PC-9 (cell line): ENCODE measurements at regions not wholly inside any gene's neighbourhood (a gene's known extent, or its start where the extent isn't known, plus 50 kb on each side); places are given as distances from the start of the nearest gene placed in this dataset.

Experiments
- BruUV-seq: library from RNA; stranded (reverse); fragments of 400-500 nt; replicated peaks from 2 replicates; lab custom pipeline; 2021; lab: Mats Ljungman, UMichigan
- CTCF ChIA-PET: fragments of 300-600 bp; sonication (Branson Sonifier 250); formaldehyde crosslinking; loops from one replicate; lab custom pipeline; 2022; ENCODE audit warnings: antibody characterized with exemption; lab: Charles Lee
- POLR2A ChIA-PET: fragments of 300-600 bp; sonication (Branson Sonifier 250); formaldehyde crosslinking; loops from one replicate; lab custom pipeline; 2022; ENCODE audit warnings: antibody characterized with exemption; ENCODE audit not compliant: unreplicated experiment; lab: Charles Lee
- DNase-seq, 2 experiments: peaks; one replicate each; pipeline versions ENCODE4 v3.0.0 to v3.0.0-alpha.2; 2015 to 2022; ENCODE audit warnings: mixed read lengths in 1 of 2
- H2AFZ ChIP-seq: fragments of 200-600 bp; sonication (generic); 2 replicates; pipeline ENCODE4 v1.8.1; 2017; ENCODE audit warnings: antibody characterized with exemption
- H3F3A ChIP-seq: fragments of 200-600 bp; sonication (generic); 2 replicates; pipeline ENCODE4 v1.8.1; 2017; ENCODE audit warnings: antibody characterized with exemption, mild to moderate bottlenecking, low read depth; ENCODE audit not compliant: insufficient read depth
- H3K27ac ChIP-seq: fragments of 200-600 bp; sonication (generic); 2 replicates; pipeline ENCODE4 v1.6.1; 2016; ENCODE audit warnings: mixed run types
- H3K27me3 ChIP-seq: fragments of 200-600 bp; sonication (generic); 2 replicates; pipeline ENCODE4 v1.6.1; 2016; ENCODE audit warnings: low read depth, mixed run types; ENCODE audit not compliant: insufficient read depth
- H3K36me3 ChIP-seq: fragments of 200-600 bp; sonication (generic); 2 replicates; pipeline ENCODE4 v1.6.1; 2016; ENCODE audit warnings: low read depth, mixed run types
- H3K4me1 ChIP-seq: fragments of 200-600 bp; sonication (generic); replicated peaks from 2 replicates; pipeline ENCODE4 v1.6.1; 2016; ENCODE audit warnings: mixed run types; ENCODE audit not compliant: insufficient read depth
- H3K4me2 ChIP-seq: fragments of 200-600 bp; sonication (generic); 2 replicates; pipeline ENCODE4 v1.6.1; 2017; ENCODE audit warnings: mixed run types
- H3K4me3 ChIP-seq: fragments of 200-600 bp; sonication (generic); 2 replicates; pipeline ENCODE4 v1.6.1; 2016; ENCODE audit warnings: mixed run types
- H3K79me2 ChIP-seq: fragments of 200-600 bp; sonication (generic); 2 replicates; pipeline ENCODE4 v1.6.1; 2017; ENCODE audit warnings: low read depth, mixed run types
- H3K9me2 ChIP-seq: fragments of 200-600 bp; sonication (generic); 2 replicates; pipeline ENCODE4 v1.8.1; 2017; ENCODE audit warnings: mild to moderate bottlenecking; ENCODE audit not compliant: insufficient read depth
- H3K9me3 ChIP-seq: fragments of 200-600 bp; sonication (generic); 2 replicates; pipeline ENCODE4 v1.8.1; 2016; ENCODE audit warnings: low read depth; ENCODE audit not compliant: insufficient read depth
- H4K20me1 ChIP-seq: fragments of 200-600 bp; sonication (generic); 2 replicates; pipeline ENCODE4 v1.8.1; 2017; ENCODE audit not compliant: insufficient read depth
- CTCF ChIP-seq: fragments of 200-600 bp; sonication (generic); conservative IDR thresholded peaks from 2 replicates; pipeline ENCODE4 v1.6.1; 2017; ENCODE audit warnings: mixed run types, antibody characterized with exemption, mild to moderate bottlenecking, moderate library complexity
- EZH2 ChIP-seq: fragments of 200-600 bp; sonication (generic); IDR thresholded peaks from 2 replicates; pipeline ENCODE4 v1.8.0; 2017; ENCODE audit warnings: antibody characterized with exemption, low read depth
- intact Hi-C: fragments of 100-400 bp; cut with micrococcal nuclease; formaldehyde crosslinking; loops from one replicate; pipeline ENCODE4 v1.10.0; 2022; ENCODE audit not compliant: unreplicated experiment

DNA sequence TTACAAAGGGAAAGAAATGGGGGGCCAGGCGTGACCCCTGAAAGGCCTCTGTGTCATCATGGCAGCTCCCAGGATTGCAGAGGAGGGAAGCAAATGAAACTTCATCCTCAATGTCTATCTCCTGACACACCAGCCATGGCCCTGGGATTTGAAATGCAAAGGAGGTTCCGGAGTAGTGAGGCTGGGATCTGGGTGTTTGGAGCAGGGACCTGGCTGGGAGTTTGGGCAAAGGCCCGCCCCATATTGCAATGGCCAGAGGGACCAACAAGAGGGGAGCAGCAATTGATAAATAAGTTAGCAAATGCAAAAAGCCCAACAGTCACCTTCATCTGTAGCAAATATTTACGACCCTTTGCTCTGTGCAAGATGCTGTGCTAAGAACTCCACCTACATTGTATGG, 77.7 kb upstream of the CCND1 start:
- no peaks in the 10 kb centered on the region for H3F3A ChIP-seq
- no peak overlapping the region for H3K4me2 ChIP-seq
- no peak overlapping the region for H3K4me3 ChIP-seq
- no TSS peak for BruUV-seq
- ChIA-PET CTCF (no interaction called here), POLR2A (no interaction called here)
- no peaks in the 10 kb centered on the region for H3K27me3 ChIP-seq
- intact Hi-C loops: no loop called here
- H3K9me2 ChIP-seq: no peaks in the 10 kb centered on the region
- no peak overlapping the region for H3K27ac ChIP-seq
- TF ChIP-seq CTCF (no peak), EZH2 (no peak)
- no peaks in the 10 kb centered on the region for H3K79me2 ChIP-seq
- no peak overlapping the region for H2AFZ ChIP-seq
- DNase-seq: no peak
- H3K9me3 ChIP-seq: no peaks in the 10 kb centered on the region
- no peaks in the 10 kb centered on the region for H3K36me3 ChIP-seq
- H3K4me1 ChIP-seq: 0 out of 2 replicates have a peak, but pooled peaks cover 8% of the 10 kb centered on the region
- H4K20me1 ChIP-seq: no peaks in the 10 kb centered on the region

DNA sequence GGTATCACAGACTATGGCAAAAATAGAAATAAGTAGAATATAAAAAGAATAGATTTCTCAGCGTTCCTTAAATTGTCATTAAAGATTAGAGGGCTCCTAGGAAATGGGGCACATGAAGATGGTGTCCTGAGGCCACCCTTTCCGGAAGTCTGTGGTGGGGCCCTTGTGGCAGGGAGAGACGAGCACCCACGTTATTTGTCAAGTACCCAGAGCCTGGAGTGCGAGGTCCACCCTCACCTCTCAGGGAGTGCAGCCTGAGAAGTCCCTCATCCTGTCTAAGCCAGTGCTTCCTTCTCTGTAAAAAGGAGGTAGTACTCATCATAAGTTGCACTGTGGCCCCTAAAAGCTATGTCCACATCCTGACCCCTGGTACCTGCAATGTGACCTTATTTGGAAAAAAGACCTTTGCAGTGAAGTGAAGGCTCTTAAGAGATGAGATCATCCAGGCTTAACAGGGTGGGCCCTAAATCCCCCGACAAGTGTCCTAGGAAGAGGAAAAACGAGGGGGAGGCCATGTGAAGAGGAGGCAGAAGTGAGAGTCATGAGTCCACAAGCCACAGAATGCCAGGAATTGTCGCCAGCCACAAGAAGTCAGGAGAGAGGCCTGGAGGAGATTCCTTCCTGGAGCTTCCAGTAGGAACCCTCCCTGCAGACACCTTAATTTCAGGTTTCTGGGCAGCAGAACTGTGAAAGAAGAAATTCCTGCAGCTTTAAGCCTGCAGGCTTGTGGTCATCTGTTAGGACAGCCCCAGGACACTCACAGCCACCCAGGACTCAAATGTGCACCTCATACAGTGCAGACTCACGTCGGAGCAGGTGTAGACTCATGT, 76.8 kb upstream of the CCND1 start:
- intact Hi-C loops: no loop called here

GRCh38 chr11:69566001-69566400, 75.0 kb upstream of the CCND1 start:
- H3K36me3 ChIP-seq: no peaks in the 10 kb centered on the region
- H3K27ac ChIP-seq: no peak overlapping the region
- 0 out of 2 replicates have a peak, but pooled peaks cover 8% of the 10 kb centered on the region for H3K4me1 ChIP-seq
- no peak for DNase-seq
- ChIA-PET CTCF (no interaction called here), POLR2A (no interaction called here)
- H4K20me1 ChIP-seq: no peaks in the 10 kb centered on the region
- no peaks in the 10 kb centered on the region for H3F3A ChIP-seq
- H3K27me3 ChIP-seq: no peaks in the 10 kb centered on the region
- intact Hi-C loops: no loop called here
- H3K4me3 ChIP-seq: no peak overlapping the region
- H3K79me2 ChIP-seq: no peaks in the 10 kb centered on the region
- no peak overlapping the region for H3K4me2 ChIP-seq
- TF ChIP-seq EZH2 (no peak), CTCF (no peak)
- H3K9me3 ChIP-seq: no peaks in the 10 kb centered on the region
- BruUV-seq: no TSS peak
- H3K9me2 ChIP-seq: no peaks in the 10 kb centered on the region
- no peak overlapping the region for H2AFZ ChIP-seq

More for the DNA sequence above, 76.8 kb upstream of the CCND1 start:
- Histone ChIP-seq H3K9me3 (no peaks in the 10 kb centered on the region), H3K4me3 (no peak overlapping the region), H3K79me2 (no peaks in the 10 kb centered on the region), H3K4me2 (no peak overlapping the region), H2AFZ (no peak overlapping the region), H3K9me2 (no peaks in the 10 kb centered on the region), H3K27ac (no peak overlapping the region), H3K36me3 (no peaks in the 10 kb centered on the region), H4K20me1 (no peaks in the 10 kb centered on the region), H3F3A (no peaks in the 10 kb centered on the region), H3K27me3 (no peaks in the 10 kb centered on the region), H3K4me1 (0 out of 2 replicates have a peak, but pooled peaks cover 8% of the 10 kb centered on the region)
- TF ChIP-seq EZH2: no peak
- TF ChIP-seq CTCF: no peak
- no TSS peak for BruUV-seq
- no peak for DNase-seq
- POLR2A ChIA-PET: no interaction called here
- CTCF ChIA-PET: no interaction called here
